SW 1271 (cell line): ENCODE measurements at regions not wholly inside any gene's neighbourhood (a gene's known extent, or its start where the extent isn't known, plus 50 kb on each side); places are given as distances from the start of the nearest gene placed in this dataset.
"Not testable (repeated sequence)": the region's sequence is repeated elsewhere in the genome, so short reads cannot be mapped to it uniquely, and the experiment has no call there.

Source experiments
- DNase-seq, 2 experiments: peaks; one replicate each; lab custom pipeline; 2025; lab: John Stamatoyannopoulos, UW

DNA sequence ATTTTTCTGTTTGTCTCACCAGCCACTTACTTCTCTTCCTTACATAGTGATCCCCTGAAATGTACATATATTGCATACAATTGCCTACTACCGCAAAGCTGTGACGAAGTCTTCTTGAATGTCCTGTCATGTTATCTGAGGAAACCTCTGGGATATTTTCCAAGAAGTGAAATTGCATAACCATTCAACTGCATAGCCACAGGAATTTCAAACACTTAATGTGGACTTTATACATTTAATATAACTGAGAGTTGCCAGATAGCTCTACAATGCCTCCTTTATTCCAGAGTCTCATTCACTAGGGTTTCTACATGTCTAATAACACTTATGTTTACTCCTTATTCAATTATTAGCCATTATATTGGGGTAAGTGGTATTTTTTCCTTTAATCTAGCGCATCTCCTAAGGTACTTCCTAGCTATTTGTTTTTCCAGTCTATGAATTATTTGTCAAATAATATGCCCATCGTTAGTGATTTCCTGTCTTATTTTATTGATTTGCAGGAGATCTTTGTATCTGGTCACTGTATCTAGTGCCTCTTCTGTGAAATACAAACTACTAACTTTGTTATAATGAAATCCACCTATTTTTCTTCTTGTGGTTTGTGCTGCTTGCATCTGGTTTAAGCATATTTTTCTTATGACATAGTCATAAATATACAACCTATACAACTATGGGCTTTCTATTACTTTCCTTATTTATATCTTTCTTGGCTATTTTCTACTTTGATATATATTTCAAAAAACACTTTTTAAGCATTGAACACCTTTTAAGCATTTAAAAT, 69.2 kb upstream of the GRID2 start:
- peak; percentile 36 to 84 for DNase-seq

DNA sequence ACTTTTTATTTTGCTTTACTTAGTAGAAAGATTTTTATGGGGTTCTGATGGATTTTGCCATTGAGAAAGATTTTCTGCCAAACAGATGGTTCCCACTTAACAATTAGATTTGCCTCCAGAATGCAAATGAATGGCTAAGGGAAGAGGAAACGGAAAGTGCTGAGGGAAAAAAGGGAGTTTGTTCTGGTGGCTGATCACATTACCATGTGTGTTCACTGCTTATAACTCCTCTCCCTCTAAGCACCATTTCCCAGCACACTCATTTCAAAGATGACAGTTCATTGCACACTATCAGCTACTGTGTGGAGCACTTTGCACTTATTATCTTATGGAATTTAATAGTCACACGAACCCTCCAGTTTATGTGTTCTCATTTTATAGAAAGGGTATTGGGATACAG, 68.0 kb upstream of the GRID2 start:
- no peak for DNase-seq

DNA sequence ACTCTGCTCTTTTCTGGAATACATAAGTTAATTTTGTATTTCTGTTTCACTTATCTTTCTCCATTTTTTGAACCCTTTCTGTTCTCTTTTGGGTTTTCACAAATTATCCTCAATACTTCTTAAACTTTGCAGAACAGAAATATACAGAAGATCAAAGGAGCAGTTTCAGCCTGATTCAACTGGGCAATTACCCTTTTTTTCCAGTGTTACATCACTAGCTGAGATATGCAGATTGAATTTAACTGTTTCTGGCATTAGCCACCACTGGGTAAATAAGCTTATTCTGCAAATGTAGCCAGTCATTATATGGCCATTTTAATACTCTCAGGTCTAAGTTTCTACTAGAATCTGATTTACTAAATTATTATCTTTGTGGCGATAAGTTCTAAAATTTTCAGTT, 66.9 kb upstream of the GRID2 start:
- DNase-seq, result no peak

DNA sequence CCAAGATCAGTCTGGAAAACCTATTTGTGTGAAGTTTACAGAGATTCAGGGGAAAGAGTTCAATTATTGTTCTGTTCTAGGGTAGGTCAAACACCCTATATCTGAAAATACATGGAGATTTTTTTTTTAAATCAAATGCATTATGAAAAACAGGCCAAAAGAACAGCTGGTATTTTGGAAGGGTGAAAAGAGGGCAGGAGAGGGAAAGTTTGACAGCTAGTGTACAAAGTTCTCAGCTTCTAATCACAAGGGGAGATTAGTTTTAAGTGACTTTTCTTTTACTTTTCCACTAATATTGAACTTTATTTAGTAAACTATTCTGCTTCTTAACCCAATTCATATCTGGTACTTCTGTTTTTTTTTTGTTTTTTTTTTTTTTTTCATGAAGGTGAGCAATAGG, 66.2 kb upstream of the GRID2 start:
- DNase-seq, result no peak

DNA sequence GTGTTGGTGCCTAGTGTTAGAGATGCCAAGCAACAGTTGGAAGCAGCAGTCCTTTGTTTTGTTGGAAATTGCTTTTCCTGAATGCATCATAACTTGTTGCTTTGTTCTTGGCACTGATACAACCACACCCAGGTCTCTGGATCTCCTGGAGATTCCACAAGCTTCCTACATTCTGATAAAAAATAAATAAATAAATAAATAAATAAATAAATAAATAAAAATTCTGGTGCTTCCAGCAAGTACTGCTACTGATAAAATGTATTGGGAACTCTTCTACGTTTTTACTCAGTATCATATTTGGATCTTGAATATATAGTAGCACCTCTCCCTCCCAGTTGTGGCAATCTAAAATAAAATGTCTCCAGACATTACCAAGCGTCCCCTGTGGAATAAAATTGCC, 62.7 kb upstream of the GRID2 start:
- no peak for DNase-seq

DNA sequence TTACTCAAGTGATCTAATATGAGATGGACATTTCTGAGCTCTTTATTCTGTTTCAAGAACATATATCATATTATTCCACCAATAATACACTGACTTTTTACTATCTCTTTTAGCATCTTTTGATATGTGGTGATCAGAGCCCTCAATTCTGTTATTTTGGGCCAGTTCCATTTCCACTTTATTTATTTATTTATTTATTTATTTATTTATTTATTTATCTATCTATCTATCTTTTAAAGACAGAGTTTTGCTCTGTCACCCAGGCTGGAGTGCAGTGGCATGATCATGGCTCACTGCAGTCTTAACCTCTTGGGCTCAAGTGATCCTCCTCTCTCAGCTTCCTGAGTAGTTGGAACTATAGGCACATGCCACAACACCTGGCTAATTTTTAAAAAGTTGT, 57.4 kb upstream of the GRID2 start:
- no peak for DNase-seq

DNA sequence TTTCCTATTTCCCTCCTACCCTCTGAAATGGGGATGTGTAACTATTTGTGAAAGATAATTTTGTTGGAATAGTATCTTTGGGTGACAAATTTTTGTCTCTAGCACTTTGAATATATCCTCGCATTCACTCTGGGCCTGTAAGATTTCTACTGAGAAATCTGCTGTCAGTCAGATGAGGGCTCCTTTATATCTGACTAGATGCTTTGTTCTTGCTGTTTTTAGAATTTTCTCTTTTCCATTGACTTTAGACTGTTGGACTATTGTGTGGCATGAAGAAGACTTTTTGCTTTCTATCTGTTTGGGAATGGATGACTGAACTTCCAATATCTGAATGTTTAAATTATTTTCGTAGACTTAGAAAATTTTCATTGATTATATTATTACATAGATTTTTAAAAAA, 54.2 kb upstream of the GRID2 start:
- no peak for DNase-seq

DNA sequence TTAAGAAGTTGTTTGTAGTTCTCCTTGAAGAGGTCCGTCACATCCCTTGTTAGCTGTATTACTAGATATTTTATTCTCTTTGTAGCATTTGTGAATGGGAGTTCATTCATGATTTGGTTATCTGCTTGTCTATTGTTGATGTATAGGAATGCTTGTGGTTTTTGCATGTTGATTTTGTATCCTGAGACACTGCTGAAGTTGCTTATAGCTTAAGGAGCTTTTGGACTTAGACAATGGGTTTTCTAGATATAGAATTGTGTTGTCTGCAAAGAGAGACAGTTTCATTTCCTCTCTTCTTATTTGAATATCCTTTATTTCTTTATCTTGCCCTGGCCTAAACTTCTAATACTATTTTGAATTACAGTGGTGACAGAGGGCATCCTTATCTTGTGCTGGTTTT, 52.1 kb upstream of the GRID2 start:
- DNase-seq, result no peak

DNA sequence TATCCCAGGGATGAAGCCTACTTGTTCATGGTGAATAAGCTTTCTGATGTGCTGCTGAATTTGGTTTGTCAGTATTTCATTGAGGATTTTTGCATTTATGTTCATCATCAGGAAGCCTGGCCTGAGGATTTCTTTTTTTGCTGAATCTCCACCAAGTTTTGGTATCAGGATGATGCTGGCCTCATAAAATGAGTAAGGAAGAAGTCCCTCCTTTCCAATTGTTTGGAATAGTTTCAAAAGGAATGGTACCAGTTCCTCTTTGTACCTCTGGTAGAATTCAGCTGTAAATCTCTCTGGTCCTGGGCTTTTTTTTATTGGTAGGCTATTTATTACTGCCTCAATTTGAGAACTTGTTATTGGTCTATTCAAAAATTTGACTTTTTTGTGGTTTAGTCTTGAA, 51.4 kb upstream of the GRID2 start:
- not testable (repeated sequence) for DNase-seq

DNA sequence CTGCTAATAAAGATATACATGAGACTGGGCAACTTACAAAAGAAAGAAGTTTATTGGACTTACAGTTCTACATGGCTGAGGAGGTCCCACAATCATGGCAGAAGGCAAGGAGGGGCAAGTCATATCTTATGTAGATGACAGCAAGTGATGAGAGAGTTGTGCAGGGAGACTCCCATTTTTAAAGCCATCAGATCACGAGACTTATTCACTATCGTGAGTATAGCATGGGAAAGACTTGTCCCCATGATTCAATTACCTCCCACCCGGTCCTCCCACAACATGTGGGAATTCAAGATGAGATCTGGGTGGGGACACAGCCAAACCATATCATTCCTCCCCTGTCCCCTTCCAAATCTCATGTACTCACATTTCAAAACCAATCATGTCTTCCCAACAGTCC, 50.9 kb upstream of the GRID2 start:
- DNase-seq, result no peak

DNA sequence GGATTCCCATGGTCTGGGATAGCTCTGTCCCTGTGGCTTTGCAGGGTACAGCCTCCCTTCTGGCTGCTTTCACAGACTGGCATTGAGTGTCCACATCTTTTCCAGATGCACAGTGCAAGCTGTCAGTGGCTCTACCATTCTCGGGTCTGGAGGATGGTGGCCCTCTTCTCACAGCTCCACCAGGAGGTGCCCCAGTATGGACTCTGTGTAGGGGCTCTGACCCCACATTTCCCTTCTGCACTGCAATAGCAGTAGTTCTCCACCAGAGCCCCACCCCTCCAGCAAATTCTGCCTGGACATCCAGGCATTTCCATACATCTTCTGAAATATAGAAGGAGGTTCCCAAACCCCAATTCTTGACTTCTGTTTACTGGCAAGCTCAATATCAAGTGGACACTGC, 50.2 kb upstream of the GRID2 start:
- no peak for DNase-seq
